ENCODE measurements at regions not wholly inside any gene's neighbourhood (a gene's known extent, or its start where the extent isn't known, plus 50 kb on each side); places are given as distances from the start of the nearest gene placed in this dataset.
A peak's percentile ranks its signal among the peaks of the same experiment; 100 is the strongest.

DNA sequence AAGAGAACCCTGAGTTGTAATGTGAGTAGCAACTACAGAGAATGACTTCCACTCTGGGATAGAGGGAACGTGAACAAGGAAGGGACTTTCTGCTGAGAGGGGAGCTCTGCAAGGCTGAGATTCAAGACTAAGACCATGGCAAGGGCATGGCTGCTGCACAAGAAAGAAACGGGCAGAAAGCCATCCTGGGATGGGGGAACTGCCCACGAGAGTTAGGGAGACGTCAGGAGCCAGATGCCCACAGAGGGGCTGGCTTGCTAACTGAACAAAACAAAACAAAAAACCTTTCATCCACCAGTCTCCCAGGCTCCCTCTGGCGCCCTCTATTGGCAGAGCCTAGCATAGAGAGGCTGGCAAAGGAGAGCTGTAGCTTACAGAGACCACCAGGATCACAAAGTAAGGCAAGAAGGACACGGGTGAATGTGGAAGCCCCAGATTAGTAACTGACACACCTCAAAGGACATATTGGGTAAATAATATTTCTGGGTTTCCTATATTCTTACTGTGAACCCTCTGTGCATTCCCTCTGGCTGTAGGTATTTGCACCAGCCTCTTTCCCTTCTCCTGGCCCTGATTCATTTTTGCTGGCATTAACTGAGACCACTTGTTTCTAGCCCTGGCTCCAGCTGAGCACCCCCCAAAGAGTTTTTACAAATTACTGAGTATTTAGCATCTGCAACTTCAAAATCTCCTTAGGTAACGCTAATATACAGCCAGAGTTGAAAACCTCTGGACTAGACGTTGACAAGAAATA lies 338.3 kb downstream of the EMP1 start:
- H3K9me3 ChIP-seq (ENCODE audit: control insufficient read depth, insufficient read depth, low read length), result no peaks in the 10 kb centered on the region
- H2AK5ac ChIP-seq (ENCODE audit: low read depth, low read length), result no peak overlapping the region
- H3K23ac ChIP-seq (ENCODE audit: low read depth, low read length), result no peak overlapping the region
- 50% methylated on average over 1 of the region's 8 CpGs; no CpG with 5 or more reads in 1 of the 2 experiments for WGBS, 2 experiments (ENCODE audit: extremely low coverage in 2 of 2, insufficient read length in 1 of 2)
- no peak overlapping the region for H2BK15ac ChIP-seq (ENCODE audit: low read depth, low read length)
- peak overlapping the region; percentile 25 for H3K4me3 ChIP-seq (ENCODE audit: insufficient read depth, low read depth, low read length)
- H2AFZ ChIP-seq (replicated peaks; ENCODE audit: low read length, poor library complexity), result peak overlapping the region; percentile 79
- H3K9me1 ChIP-seq (ENCODE audit: insufficient read depth, low read length), result no peaks in the 10 kb centered on the region
- ChIA-PET POLR2A (ENCODE audit: unreplicated experiment) (no interaction called here), CTCF (interaction anchor here (0.5 to 2.0 kb wide), 10 partner anchors 10 to 932 kb away, joined by 3 to 18 read pairs (median 6); no protein-coding TSS in a partner anchor)
- H2BK120ac ChIP-seq (ENCODE audit: low read depth, low read length), result no peak overlapping the region
- TF ChIP-seq MXI1 (IDR thresholded peaks at IDR 0.05; ENCODE audit: borderline replicate concordance, low read depth, low read length), result no peak
- no peak for TF ChIP-seq RFX5 (IDR thresholded peaks at IDR 0.05; ENCODE audit: low read depth, low read length)
- TF ChIP-seq RAD21 (IDR thresholded peaks at IDR 0.05; ENCODE audit: low read length), result peak; percentile 60
- no peak for TF ChIP-seq USF2 (IDR thresholded peaks at IDR 0.05; ENCODE audit: low read depth, low read length)
- TF ChIP-seq BHLHE40 (IDR thresholded peaks at IDR 0.05; ENCODE audit: low read depth, low read length), result no peak
- peak; percentile 48 for TF ChIP-seq SMC3 (IDR thresholded peaks at IDR 0.05; ENCODE audit: low read depth, low read length)
- no peak for TF ChIP-seq ELK1 (IDR thresholded peaks at IDR 0.05; ENCODE audit: borderline replicate concordance, low read depth, low read length)
- no peak for TF ChIP-seq NFE2L2 (IDR thresholded peaks at IDR 0.05; ENCODE audit: low read depth, low read length)
- TF ChIP-seq RCOR1 (IDR thresholded peaks at IDR 0.05; ENCODE audit: insufficient replicate concordance, low read length), result no peak
- no peak for TF ChIP-seq FOS (IDR thresholded peaks at IDR 0.05; ENCODE audit: low read depth, low read length)
- TF ChIP-seq CTCF (conservative IDR thresholded peaks at IDR 0.05; ENCODE audit: low read depth, low read length), result peak; percentile 76
- no peak for TF ChIP-seq MAFK (IDR thresholded peaks at IDR 0.05; ENCODE audit: low read depth, low read length)
- in situ Hi-C loops (cut with MboI; ENCODE audit: low sequenced_read_pairs), result loop anchor here (25.0 kb wide), 3 partner anchors 248 to 623 kb away; partner anchors contain the start of gene FAM234B
- no TSS peak for BruUV-seq (replicated peaks)
- peak overlapping the region; percentile 29; the same call in 1 of the 2 replicates for H3K9ac ChIP-seq (ENCODE audit: low read depth, low read length)
- DNase-seq (peak; percentile 23), ATAC-seq (ENCODE audit: low read depth) (peak; percentile 82)
- no peaks in the 10 kb centered on the region for H3K4me1 ChIP-seq (ENCODE audit: control insufficient read depth, insufficient read depth, low read length)
- dilution Hi-C loops (cut with HindIII; ENCODE audit: low sequenced_read_pairs, unreplicated experiment), result no loop called here
- H4K20me1 ChIP-seq (ENCODE audit: insufficient read depth, low read length), result no peaks in the 10 kb centered on the region
- intact Hi-C loops (cut with micrococcal nuclease), result loop anchor here (1.0 to 5.0 kb wide), 4 partner anchors 257 to 632 kb away; no protein-coding TSS in a partner anchor
- no peak overlapping the region for H3K27ac ChIP-seq (ENCODE audit: insufficient read depth, low read length)
- H2AK9ac ChIP-seq (replicated peaks; ENCODE audit: low read depth, low read length, poor library complexity), result no peak overlapping the region
- no peak overlapping the region for H3K18ac ChIP-seq (ENCODE audit: low read depth, low read length)
- H4K8ac ChIP-seq (ENCODE audit: low read depth in 2 of 2, low read length in 2 of 2), result no peak overlapping the region
- no peaks in the 10 kb centered on the region for H3K36me3 ChIP-seq (ENCODE audit: control insufficient read depth, insufficient read depth, low read length)
- H2BK5ac ChIP-seq (ENCODE audit: low read depth, low read length, poor library complexity, severe bottlenecking), result no peak overlapping the region
- no peaks in the 10 kb centered on the region for H3K79me1 ChIP-seq (ENCODE audit: low read depth in 1 of 2, low read length in 2 of 2)
- no peaks in the 10 kb centered on the region for H3K27me3 ChIP-seq (ENCODE audit: control insufficient read depth, insufficient read depth, low read length)
- H4K5ac ChIP-seq (ENCODE audit: low read depth, low read length), result no peak overlapping the region
- no peak overlapping the region for H3K14ac ChIP-seq (replicated peaks; ENCODE audit: low read depth, low read length)
- no peak overlapping the region for H4K91ac ChIP-seq (ENCODE audit: insufficient read depth, low read depth, low read length)
- H3K4ac ChIP-seq (ENCODE audit: low read depth, low read length), result no peak overlapping the region
- H3K4me2 ChIP-seq (ENCODE audit: low read depth, low read length), result peak overlapping the region; percentile 87
- H2BK20ac ChIP-seq (ENCODE audit: low read depth, low read length), result no peak overlapping the region
- H3K56ac ChIP-seq (ENCODE audit: extremely low read depth, insufficient read depth, low read length), result no peak overlapping the region

All from IMR-90 (cell line).